A673 (cell line): ENCODE measurements at regions not wholly inside any gene's neighbourhood (a gene's known extent, or its start where the extent isn't known, plus 50 kb on each side); places are given as distances from the start of the nearest gene placed in this dataset.

Source experiments
- BruUV-seq: library from RNA; stranded (reverse); fragments of 400-500 nt; replicated peaks from 2 replicates; lab custom pipeline; 2021; lab: Mats Ljungman, UMichigan
- CTCF ChIA-PET: fragments of 300-600 bp; sonication (Branson Sonifier 250); formaldehyde crosslinking; loops from one replicate; lab custom pipeline; 2022; ENCODE audit warnings: antibody characterized with exemption; lab: Charles Lee
- POLR2A ChIA-PET: fragments of 300-600 bp; sonication (Branson Sonifier 250); formaldehyde crosslinking; loops from one replicate; lab custom pipeline; 2022; ENCODE audit warnings: antibody characterized with exemption; ENCODE audit not compliant: low non-redundant PET; lab: Charles Lee
- DNase-seq: peaks from one replicate; pipeline ENCODE4 v3.0.0-alpha.2; 2015; ENCODE audit warnings: low spot score
- H3K27ac ChIP-seq: fragments of 200-600 bp; sonication (generic); 2 replicates; pipeline ENCODE4 v1.5.1; 2016; ENCODE audit warnings: mixed run types, low read depth, mild to moderate bottlenecking, mixed read lengths, antibody characterized with exemption, low read length; ENCODE audit not compliant: poor library complexity, severe bottlenecking
- H3K27me3 ChIP-seq: fragments of 200-600 bp; sonication (generic); replicated peaks from 2 replicates; pipeline ENCODE4 v1.6.1; 2017; ENCODE audit warnings: mixed run types, low read depth, mild to moderate bottlenecking, mixed read lengths, antibody characterized with exemption, low read length; ENCODE audit not compliant: insufficient read depth, poor library complexity
- H3K36me3 ChIP-seq: fragments of 200-600 bp; sonication (generic); 2 replicates; pipeline ENCODE4 v1.6.1; 2016; ENCODE audit warnings: mixed run types, mild to moderate bottlenecking, mixed read lengths, antibody characterized with exemption, low read length; ENCODE audit not compliant: insufficient read depth, poor library complexity, severe bottlenecking
- H3K4me1 ChIP-seq: fragments of 200-600 bp; sonication (generic); 2 replicates; pipeline ENCODE4 v1.6.1; 2017; ENCODE audit warnings: mixed run types, mild to moderate bottlenecking, mixed read lengths, antibody characterized with exemption, low read length; ENCODE audit not compliant: insufficient read depth, poor library complexity, severe bottlenecking
- H3K4me3 ChIP-seq: fragments of 200-600 bp; sonication (generic); 2 replicates; pipeline ENCODE4 v1.5.1; 2016; ENCODE audit warnings: low read depth, mixed run types, mild to moderate bottlenecking, mixed read lengths, low read length; ENCODE audit not compliant: poor library complexity, severe bottlenecking
- H3K9me3 ChIP-seq: fragments of 200-600 bp; sonication (generic); 2 replicates; pipeline ENCODE4 v1.6.1; 2016; ENCODE audit warnings: mixed run types, low read depth, mild to moderate bottlenecking, mixed read lengths, antibody characterized with exemption, low read length; ENCODE audit not compliant: poor library complexity, severe bottlenecking
- CTCF ChIP-seq: fragments of 300-800, 200-600 bp; sonication (generic); conservative IDR thresholded peaks from 2 replicates; pipeline ENCODE4 v1.5.1; 2017; ENCODE audit warnings: low read depth, mild to moderate bottlenecking, antibody characterized with exemption, low read length, moderate library complexity, mixed read lengths
- EZH2 ChIP-seq: fragments of 200-600 bp; sonication (generic); IDR thresholded peaks from 2 replicates; pipeline ENCODE4 v1.6.1; 2017; ENCODE audit warnings: borderline replicate concordance, low read depth, mild to moderate bottlenecking, mixed read lengths, antibody characterized with exemption, low read length; ENCODE audit not compliant: poor library complexity, severe bottlenecking
- intact Hi-C: fragments of 100-400 bp; cut with micrococcal nuclease; formaldehyde crosslinking; loops from one replicate; pipeline ENCODE4 v1.10.0; 2022; ENCODE audit not compliant: unreplicated experiment

DNA sequence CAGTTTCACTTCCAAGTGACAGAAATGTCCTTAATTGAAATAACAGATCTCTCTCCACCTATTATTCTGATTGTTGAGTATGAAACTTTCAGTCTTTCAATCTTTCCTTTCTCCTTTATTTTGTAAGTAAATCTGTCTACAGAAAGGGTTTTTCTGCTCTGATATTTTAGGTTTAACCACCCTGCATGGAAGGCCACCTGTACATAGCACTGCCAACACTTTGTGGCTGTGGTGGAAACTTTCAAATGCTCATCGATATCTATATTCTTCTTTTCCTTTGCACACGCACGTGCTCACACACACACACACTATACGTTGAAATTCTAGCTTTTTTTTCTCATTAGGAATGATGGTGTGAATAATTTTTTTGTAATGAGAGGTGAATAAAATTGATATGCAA lies 1179.3 kb downstream of the KCNT2 start:
- H3K4me3 ChIP-seq: no peak overlapping the region
- TF ChIP-seq CTCF (no peak), EZH2 (no peak)
- H3K9me3 ChIP-seq: no peaks in the 10 kb centered on the region
- no peak overlapping the region for H3K27ac ChIP-seq
- BruUV-seq: no TSS peak
- intact Hi-C loops: no loop called here
- CTCF ChIA-PET: no interaction called here
- no peaks in the 10 kb centered on the region for H3K27me3 ChIP-seq
- H3K36me3 ChIP-seq: no peaks in the 10 kb centered on the region
- no peaks in the 10 kb centered on the region for H3K4me1 ChIP-seq
- POLR2A ChIA-PET: no interaction called here
- DNase-seq: no peak

DNA sequence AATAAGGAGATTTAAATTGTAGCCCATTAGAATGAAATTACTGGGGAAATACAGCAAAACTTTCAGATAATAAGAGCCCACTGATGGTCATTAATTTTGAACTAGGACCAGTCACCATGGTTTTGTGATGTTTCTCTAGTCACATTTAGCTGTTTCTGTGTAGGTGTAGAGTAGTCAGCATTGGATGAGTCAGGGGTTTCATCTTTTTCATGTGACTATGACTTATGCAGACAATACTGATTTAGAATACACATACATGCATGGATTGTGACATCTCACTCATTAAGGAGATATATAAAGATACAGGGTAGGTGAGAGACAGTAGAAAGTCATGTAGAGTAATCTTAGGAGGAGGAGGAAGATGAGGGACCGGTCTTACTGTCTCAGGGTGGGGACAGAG lies 1192.7 kb downstream of the KCNT2 start:
- Histone ChIP-seq H3K4me1 (no peaks in the 10 kb centered on the region), H3K9me3 (no peaks in the 10 kb centered on the region), H3K27ac (no peak overlapping the region), H3K4me3 (no peak overlapping the region), H3K36me3 (no peaks in the 10 kb centered on the region), H3K27me3 (no peaks in the 10 kb centered on the region)
- DNase-seq: no peak
- ChIA-PET POLR2A (no interaction called here), CTCF (no interaction called here)
- TF ChIP-seq EZH2 (no peak), CTCF (no peak)
- intact Hi-C loops: no loop called here
- BruUV-seq: no TSS peak

GRCh38 chr1:195394567-195394966 lies 1213.7 kb downstream of the KCNT2 start:
- no TSS peak for BruUV-seq
- no peaks in the 10 kb centered on the region for H3K4me1 ChIP-seq
- TF ChIP-seq EZH2 (no peak), CTCF (no peak)
- H3K27ac ChIP-seq: no peak overlapping the region
- intact Hi-C loops: no loop called here
- no peaks in the 10 kb centered on the region for H3K27me3 ChIP-seq
- no peaks in the 10 kb centered on the region for H3K36me3 ChIP-seq
- ChIA-PET POLR2A (no interaction called here), CTCF (no interaction called here)
- DNase-seq: no peak
- H3K9me3 ChIP-seq: no peaks in the 10 kb centered on the region
- H3K4me3 ChIP-seq: no peak overlapping the region
